ENCODE measurements at regions not wholly inside any gene's neighbourhood (a gene's known extent, or its start where the extent isn't known, plus 50 kb on each side); places are given as distances from the start of the nearest gene placed in this dataset.
A peak's percentile ranks its signal among the peaks of the same experiment; 100 is the strongest.

DNA sequence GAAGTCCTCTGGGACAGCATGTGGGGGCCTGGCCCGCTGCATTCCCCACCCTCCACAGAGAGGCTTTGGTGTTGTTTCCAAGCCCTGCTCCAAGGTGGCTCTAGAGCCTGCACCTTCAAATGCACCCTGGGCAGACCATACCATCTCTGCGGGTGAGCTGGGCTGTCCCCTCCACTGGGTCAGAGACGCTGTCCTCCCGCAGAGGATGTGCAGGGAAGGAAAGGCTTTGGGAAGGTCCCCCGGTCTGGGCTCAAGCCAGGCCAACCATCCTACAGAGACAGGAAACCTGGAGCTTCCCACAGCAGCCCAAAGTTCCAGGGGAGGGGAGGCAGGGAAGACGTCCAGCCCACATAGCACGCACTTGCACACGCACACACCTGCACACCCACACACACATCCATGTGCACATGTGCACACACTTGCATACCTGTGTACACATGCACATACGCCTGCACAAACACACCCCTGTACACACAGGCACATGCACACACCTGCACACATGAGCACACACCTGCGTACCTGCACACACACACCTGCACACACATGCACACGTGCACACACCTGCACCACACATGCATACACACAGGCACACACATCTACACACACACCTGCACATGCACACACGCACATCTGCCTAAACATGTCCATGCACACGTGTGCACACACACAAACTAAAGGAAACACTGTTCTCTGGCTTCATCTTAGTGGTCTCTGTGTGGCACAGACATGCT lies 155.4 kb downstream of the ERMARD start:
- no peak for FAIRE-seq
- 90% methylated on average over 13 of the region's 13 CpGs; no CpG with 5 or more reads in 1 of the 2 experiments for WGBS, 2 experiments (ENCODE audit: extremely low coverage in 1 of 2, insufficient coverage in 1 of 2, insufficient read length in 1 of 2, insufficient replicate concordance in 2 of 2, low coverage in 1 of 2, low lambda C conversion rate in 2 of 2, missing lambda C conversion rate in 1 of 2)

More for the DNA sequence above, 155.4 kb downstream of the ERMARD start:
- no peak overlapping the region for H3K18ac ChIP-seq (ENCODE audit: extremely low read depth, low read length)
- H3K4me3 ChIP-seq (ENCODE audit: extremely low read depth in 1 of 4, insufficient read depth in 2 of 4, low read depth in 3 of 4, low read length in 4 of 4) = no peak overlapping the region
- no peak overlapping the region; the same call in 1 of the 2 replicates for H2BK12ac ChIP-seq (ENCODE audit: low read depth, low read length)
- peaks cover 6% of the 10 kb centered on the region; the same call in 1 of the 2 replicates for H3K23me2 ChIP-seq (ENCODE audit: low read depth, low read length)
- H3K23ac ChIP-seq (ENCODE audit: insufficient read length) = no peak overlapping the region
- H3K14ac ChIP-seq (ENCODE audit: insufficient read length) = no peak overlapping the region
- H2BK5ac ChIP-seq (ENCODE audit: low read depth, low read length) = no peak overlapping the region
- CTCF ChIA-PET (ENCODE audit: partially characterized antibody) = interaction anchor here (0.9 to 3.1 kb wide), 2 partner anchors 11 to 75 kb away, joined by 3 to 11 read pairs; no protein-coding TSS in a partner anchor
- peaks cover 0 to 2% of the 10 kb centered on the region in 2 experiments for H4K20me1 ChIP-seq (replicated peaks in 1 of 2; ENCODE audit: control insufficient read depth in 1 of 2, insufficient read depth in 2 of 2, low read length in 2 of 2)
- no peak overlapping the region for H2BK120ac ChIP-seq (replicated peaks; ENCODE audit: low read depth, low read length)
- no peaks in the 10 kb centered on the region for H3K36me3 ChIP-seq (ENCODE audit: control insufficient read depth in 2 of 4, insufficient read depth in 4 of 4, low read length in 3 of 4)
- H3K4ac ChIP-seq (replicated peaks; ENCODE audit: insufficient read length, low read depth, low read length) = no peak overlapping the region
- H4K91ac ChIP-seq (replicated peaks; ENCODE audit: insufficient read length, low read length) = no peak overlapping the region
- no peak overlapping the region for H3K9ac ChIP-seq (replicated peaks in 1 of 4; ENCODE audit: extremely low read depth in 1 of 4, low read depth in 3 of 4, low read length in 3 of 4)
- TF ChIP-seq NRF1 (IDR thresholded peaks at IDR 0.05; ENCODE audit: low read depth, low read length) (no peak), TAF7 (optimal IDR thresholded peaks at IDR 0.05; ENCODE audit: borderline replicate concordance, low read depth, low read length) (no peak), FOSL1 (IDR thresholded peaks at IDR 0.05; ENCODE audit: insufficient read depth, low read depth, low read length) (no peak), CEBPB (IDR thresholded peaks at IDR 0.05; ENCODE audit: low read depth, low read length) (no peak), BRCA1 (IDR thresholded peaks at IDR 0.05; ENCODE audit: low read depth, low read length) (no peak), GTF2F1 (IDR thresholded peaks at IDR 0.05; ENCODE audit: borderline replicate concordance, low read depth, low read length) (no peak), KDM4A (IDR thresholded peaks at IDR 0.05; ENCODE audit: low read depth, low read length, severe bottlenecking) (no peak), BACH1 (IDR thresholded peaks at IDR 0.05; ENCODE audit: low read length) (no peak)
- no peaks in the 10 kb centered on the region for H3K79me1 ChIP-seq (ENCODE audit: low read depth, low read length)
- no peak for DNase-seq (ENCODE audit: low read depth in 1 of 2, low spot score in 2 of 2)
- no peak overlapping the region for H4K5ac ChIP-seq (ENCODE audit: insufficient read length, low read depth, low read length)
- H3K27me3 ChIP-seq (replicated peaks in 1 of 4; ENCODE audit: control insufficient read depth in 3 of 4, extremely low read depth in 1 of 4, insufficient read depth in 3 of 4, low read length in 3 of 4) = no peaks in the 10 kb centered on the region
- H3K4me1 ChIP-seq (replicated peaks in 1 of 4; ENCODE audit: control insufficient read depth in 3 of 4, insufficient read depth in 4 of 4, low read length in 3 of 4) = peaks cover 0 to 4% (median 0%) of the 10 kb centered on the region in 4 experiments; a peak in 2 of 7 replicates
- POLR2A ChIA-PET (ENCODE audit: partially characterized antibody) = no interaction called here
- H3K27ac ChIP-seq (ENCODE audit: low read depth, low read length) = no peak overlapping the region
- no peak overlapping the region for H3K4me2 ChIP-seq (ENCODE audit: insufficient read depth in 1 of 2, low read depth in 2 of 2, low read length in 2 of 2)
- H3K79me2 ChIP-seq (ENCODE audit: control insufficient read depth in 1 of 2, insufficient read depth in 2 of 2, low read length in 2 of 2) = no peaks in the 10 kb centered on the region
- H3K56ac ChIP-seq (replicated peaks; ENCODE audit: insufficient read length, low read depth, low read length) = no peak overlapping the region
- no peak overlapping the region for H4K8ac ChIP-seq (ENCODE audit: extremely low read depth, insufficient read depth, low read length)
- no peaks in the 10 kb centered on the region; a peak in 1 of 4 replicates for H3K9me3 ChIP-seq (ENCODE audit: insufficient read depth in 2 of 2, low read depth in 1 of 2, low read length in 1 of 2)
- no peak overlapping the region for H2BK15ac ChIP-seq (ENCODE audit: low read length)
- no peak overlapping the region for H2AFZ ChIP-seq (ENCODE audit: low read length)
- 0 out of 2 replicates have a peak overlapping the region, but pooled peaks have one; percentile 39 for H2AK5ac ChIP-seq (ENCODE audit: low read depth, low read length)
- H2BK20ac ChIP-seq (ENCODE audit: low read length) = no peak overlapping the region

All from H1 (cell line).